Adrenal gland (tissue), 9 donors: ENCODE measurements at regions not wholly inside any gene's neighbourhood (a gene's known extent, or its start where the extent isn't known, plus 50 kb on each side); places are given as distances from the start of the nearest gene placed in this dataset.
"Not testable (repeated sequence)": the region's sequence is repeated elsewhere in the genome, so short reads cannot be mapped to it uniquely, and the experiment has no call there.

Experiments used
- DNase-seq, 7 donors: peaks; one replicate each; pipeline ENCODE4 v3.0.0-alpha.2; 2019 to 2020
- H3K27ac ChIP-seq, 5 donors: fragments of 200-600 bp; sonication (generic) in 4 of 5; 1 replicate in 3 of 5; 2 replicates in 2 of 5; pipeline versions ENCODE4 v1.5.1 to v1.8.0; 2016 to 2020; ENCODE audit warnings: mild to moderate bottlenecking in 1 of 5
- H3K27me3 ChIP-seq: fragments of 200-600 bp; 2 replicates; pipeline ENCODE4 v1.8.0; 2021
- H3K36me3 ChIP-seq, 2 donors: fragments of 200-600 bp; replicated peaks in 1 of 2; 1 replicate in 1 of 2; 2 replicates in 1 of 2; pipeline versions ENCODE4 v1.5.1 to v1.8.0; 2018 to 2022
- H3K4me1 ChIP-seq, 2 donors: fragments of 200-600 bp; replicated peaks in 1 of 2; 1 replicate in 1 of 2; 2 replicates in 1 of 2; pipeline versions ENCODE4 v1.5.1 to v1.8.0; 2018 to 2021
- H3K4me3 ChIP-seq, 4 donors: fragments of 200-600 bp; sonication (generic) in 3 of 4; one replicate each; pipeline ENCODE4 v1.5.1; 2016 to 2018
- H3K9me3 ChIP-seq, 3 donors: fragments of 200-600 bp; sonication (generic) in 1 of 3; replicated peaks in 1 of 3; 1 replicate in 2 of 3; 2 replicates in 1 of 3; pipeline versions ENCODE4 v1.5.1 to v1.8.0; 2016 to 2021
- POLR2A ChIP-seq, 2 donors: fragments of 450-650 bp; IDR thresholded peaks; one replicate each; pipeline ENCODE4 v1.6.1; 2017; ENCODE audit warnings: antibody characterized with exemption in 2 of 2, mild to moderate bottlenecking in 2 of 2, moderate library complexity in 1 of 2
- WGBS, 4 donors: extraction: QIAGEN DNeasy Blood & Tissue Kit in 2 of 4; methylation state at CpG; one replicate each; pipeline versions ENCODE4 v1.1.5 to v1.1.7; 2013 to 2017; 5-methylcytosine and 5-hydroxymethylcytosine counted together
- intact Hi-C, 2 donors: fragments of 100-400 bp; cut with DNase I; formaldehyde crosslinking; loops; one replicate each; pipeline versions ENCODE4 v1.14.1 to v1.15.0; 2022 to 2023
- TF ChIP-seq, protein P1 (sequence below), 6 experiments: fragments of 450-650 bp in 4 of 6; fragments of 200-600 bp in 2 of 6; sonication (generic) in 1 of 6; IDR thresholded peaks; 1 replicate in 5 of 6; 2 replicates in 1 of 6; pipeline versions ENCODE4 v1.5.1 to v1.8.0; 2016 to 2021; ENCODE audit warnings: antibody characterized with exemption in 6 of 6, mild to moderate bottlenecking in 2 of 6, moderate library complexity in 1 of 6
- donor health status: healthy with polysubstance abuse.
- donor health status: Bipolar disorder and iron deficiency.
- donor health status: DM: yes; HTN: yes; CAD: no.
- donor health status: DM: no; HTN: no; CAD: no.
- donor health status: DM: no; HTN: no; CAD: no.

GRCh38 chr4:117014236-117014635 is 71.1 kb downstream of the TRAM1L1 start:
- WGBS, 4 donors: 62 to 75% (median 72%) methylated on average over 3 of the region's 3 CpGs

GRCh38 chr4:117010671-117011070 is 74.7 kb downstream of the TRAM1L1 start:
- no peaks in the 10 kb centered on the region for H3K36me3 ChIP-seq
- WGBS, 4 donors: 87 to 98% (median 94%) methylated on average over 1 of the region's 1 CpG
- TF ChIP-seq, protein P1, sequence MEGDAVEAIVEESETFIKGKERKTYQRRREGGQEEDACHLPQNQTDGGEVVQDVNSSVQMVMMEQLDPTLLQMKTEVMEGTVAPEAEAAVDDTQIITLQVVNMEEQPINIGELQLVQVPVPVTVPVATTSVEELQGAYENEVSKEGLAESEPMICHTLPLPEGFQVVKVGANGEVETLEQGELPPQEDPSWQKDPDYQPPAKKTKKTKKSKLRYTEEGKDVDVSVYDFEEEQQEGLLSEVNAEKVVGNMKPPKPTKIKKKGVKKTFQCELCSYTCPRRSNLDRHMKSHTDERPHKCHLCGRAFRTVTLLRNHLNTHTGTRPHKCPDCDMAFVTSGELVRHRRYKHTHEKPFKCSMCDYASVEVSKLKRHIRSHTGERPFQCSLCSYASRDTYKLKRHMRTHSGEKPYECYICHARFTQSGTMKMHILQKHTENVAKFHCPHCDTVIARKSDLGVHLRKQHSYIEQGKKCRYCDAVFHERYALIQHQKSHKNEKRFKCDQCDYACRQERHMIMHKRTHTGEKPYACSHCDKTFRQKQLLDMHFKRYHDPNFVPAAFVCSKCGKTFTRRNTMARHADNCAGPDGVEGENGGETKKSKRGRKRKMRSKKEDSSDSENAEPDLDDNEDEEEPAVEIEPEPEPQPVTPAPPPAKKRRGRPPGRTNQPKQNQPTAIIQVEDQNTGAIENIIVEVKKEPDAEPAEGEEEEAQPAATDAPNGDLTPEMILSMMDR (IDR thresholded peaks at IDR 0.05): no peak
- TF ChIP-seq POLR2A (IDR thresholded peaks at IDR 0.05): no peak
- intact Hi-C loops: no loop called here
- H3K4me1 ChIP-seq: no peaks in the 10 kb centered on the region
- H3K27ac ChIP-seq: no peak overlapping the region
- no peak for DNase-seq
- peaks cover 0 to 6% (median 0%) of the 10 kb centered on the region in 3 donors for H3K9me3 ChIP-seq
- H3K4me3 ChIP-seq: no peak overlapping the region
- no peaks in the 10 kb centered on the region for H3K27me3 ChIP-seq

More at GRCh38 chr4:117014236-117014635, 71.1 kb downstream of the TRAM1L1 start:
- intact Hi-C loops: no loop called here
- Histone ChIP-seq H3K4me3 (no peak overlapping the region), H3K9me3 (no peaks in the 10 kb centered on the region), H3K27ac (no peak overlapping the region), H3K36me3 (no peaks in the 10 kb centered on the region), H3K27me3 (no peaks in the 10 kb centered on the region), H3K4me1 (no peaks in the 10 kb centered on the region)
- TF ChIP-seq, protein P1 (IDR thresholded peaks at IDR 0.05): no peak
- no peak for TF ChIP-seq POLR2A (IDR thresholded peaks at IDR 0.05)
- no peak for DNase-seq

DNA sequence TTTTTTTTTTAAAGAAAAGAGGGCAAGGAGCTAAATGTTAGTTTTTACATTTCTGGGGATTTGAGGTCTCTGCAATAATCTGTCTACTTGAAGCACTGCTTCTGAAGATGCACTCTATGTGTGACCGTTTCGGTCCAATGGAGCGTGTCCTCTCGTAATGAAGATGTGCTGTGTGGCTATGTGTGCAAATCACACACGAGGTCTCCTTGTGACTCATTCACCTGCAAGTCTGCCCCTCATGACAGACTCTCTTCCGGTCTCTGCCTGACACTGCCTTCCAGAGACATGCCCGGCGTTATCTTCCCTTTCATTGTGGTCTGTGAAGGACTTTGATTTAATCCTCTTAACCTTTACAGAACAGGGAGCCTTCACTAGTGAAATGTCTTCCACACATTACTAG is 84.3 kb downstream of the TRAM1L1 start:
- WGBS, 4 donors: 50 to 71% (median 56%) methylated on average over 8 of the region's 8 CpGs
- Histone ChIP-seq H3K4me3 (no peak overlapping the region), H3K27ac (no peak overlapping the region), H3K4me1 (no peaks in the 10 kb centered on the region), H3K27me3 (no peaks in the 10 kb centered on the region), H3K9me3 (no peaks in the 10 kb centered on the region), H3K36me3 (no peaks in the 10 kb centered on the region)
- TF ChIP-seq, protein P1 (IDR thresholded peaks at IDR 0.05): no peak
- no peak for TF ChIP-seq POLR2A (IDR thresholded peaks at IDR 0.05)
- intact Hi-C loops: no loop called here
- no peak for DNase-seq

- no peaks in the 10 kb centered on the region for H3K27me3 ChIP-seq
- H3K4me3 ChIP-seq: no peak overlapping the region
- H3K27ac ChIP-seq: no peak overlapping the region
- no peaks in the 10 kb centered on the region for H3K9me3 ChIP-seq
- 72 to 80% (median 75%) methylated on average over 5 of the region's 5 CpGs for WGBS, 4 donors
- no peaks in the 10 kb centered on the region for H3K36me3 ChIP-seq
- no peaks in the 10 kb centered on the region for H3K4me1 ChIP-seq
- intact Hi-C loops: no loop called here
- no peak for TF ChIP-seq POLR2A (IDR thresholded peaks at IDR 0.05)
- TF ChIP-seq, protein P1 (IDR thresholded peaks at IDR 0.05): no peak
- DNase-seq: no peak
Measured at GRCh38 chr4:116982656-116983055, 102.7 kb downstream of the TRAM1L1 start.

GRCh38 chr4:116980436-116980835 is 104.9 kb downstream of the TRAM1L1 start:
- 81 to 89% (median 84%) methylated on average over 12 of the region's 12 CpGs for WGBS, 4 donors

More at GRCh38 chr4:116980436-116980835, 104.9 kb downstream of the TRAM1L1 start:
- H3K27me3 ChIP-seq, DNase-seq, H3K4me3 ChIP-seq, H3K9me3 ChIP-seq, H3K27ac ChIP-seq, intact Hi-C loops, H3K36me3 ChIP-seq, H3K4me1 ChIP-seq: not testable (repeated sequence)
